Renal cortex interstitium (tissue), 11 donors: ENCODE measurements at regions not wholly inside any gene's neighbourhood (a gene's known extent, or its start where the extent isn't known, plus 50 kb on each side); places are given as distances from the start of the nearest gene placed in this dataset.

Experiments used
- DNase-seq, 11 donors: peaks; one replicate each; pipeline ENCODE4 v3.0.0-alpha.2; 2013; ENCODE audit warnings: low read depth in 9 of 11, low spot score in 4 of 11; ENCODE audit errors: extremely low read depth in 1 of 11

GRCh38 chr3:68009900-68010299 is 355.5 kb upstream of the SUCLG2 start:
- no peak for DNase-seq

GRCh38 chr3:68007621-68008226 is 353.3 kb upstream of the SUCLG2 start:
- peak in 3 of 11 donors; percentile 9 to 21 (median 18) for DNase-seq

- no peak for DNase-seq
These were observed 352.2 kb upstream of the SUCLG2 start for GRCh38 chr3:68006646-68007045.

GRCh38 chr3:68004091-68004490 is 349.7 kb upstream of the SUCLG2 start:
- no peak for DNase-seq

GRCh38 chr3:67998281-67998680 is 343.9 kb upstream of the SUCLG2 start:
- DNase-seq = peak in 3 of 11 donors; percentile 12 to 25 (median 23)

- DNase-seq = no peak
These were observed 340.8 kb upstream of the SUCLG2 start for GRCh38 chr3:67995206-67995605.

- DNase-seq = no peak
These were observed 332.3 kb upstream of the SUCLG2 start for GRCh38 chr3:67986706-67987105.

GRCh38 chr3:67983166-67983565 is 328.8 kb upstream of the SUCLG2 start:
- DNase-seq = no peak

- no peak for DNase-seq
These were observed 326.7 kb upstream of the SUCLG2 start for GRCh38 chr3:67981077-67981476.

GRCh38 chr3:67979342-67979741 is 324.9 kb upstream of the SUCLG2 start:
- no peak for DNase-seq

GRCh38 chr3:67977762-67978161 is 323.4 kb upstream of the SUCLG2 start:
- DNase-seq = no peak

GRCh38 chr3:67976663-67977062 is 322.3 kb upstream of the SUCLG2 start:
- DNase-seq = no peak

GRCh38 chr3:67964596-67964995 is 310.2 kb upstream of the SUCLG2 start:
- no peak for DNase-seq

GRCh38 chr3:67957268-67957667 is 302.9 kb upstream of the SUCLG2 start:
- DNase-seq = no peak

GRCh38 chr3:67947808-67948508 is 293.5 kb upstream of the SUCLG2 start:
- DNase-seq = peak in 4 of 11 donors; percentile 0 to 5 (median 1)

- DNase-seq = no peak
These were observed 292.0 kb upstream of the SUCLG2 start for GRCh38 chr3:67946436-67946835.

GRCh38 chr3:67943546-67943945 is 289.1 kb upstream of the SUCLG2 start:
- DNase-seq = no peak

GRCh38 chr3:67941433-67942030 is 287.1 kb upstream of the SUCLG2 start:
- no peak for DNase-seq

- DNase-seq = peak in 1 of 11 donors; percentile 1
These were observed 286.0 kb upstream of the SUCLG2 start for GRCh38 chr3:67940210-67940952.
